Upper lobe of right lung (tissue), 1 donor: ENCODE measurements at regions not wholly inside any gene's neighbourhood (a gene's known extent, or its start where the extent isn't known, plus 50 kb on each side); places are given as distances from the start of the nearest gene placed in this dataset.

ENCODE experiments used
- ATAC-seq: fragments of 200-7000 bp; cut with Tn5 transposase; one replicate; pipeline ENCODE4 v1.9.1; 2020; ENCODE audit warnings: mild to moderate bottlenecking, moderate library complexity
- DNase-seq: peaks from one replicate; pipeline ENCODE4 v3.0.0-alpha.2; 2020
- H3K27ac ChIP-seq: fragments of 200-600 bp; one replicate; pipeline ENCODE4 v1.8.0; 2022
- H3K27me3 ChIP-seq: fragments of 200-600 bp; one replicate; pipeline ENCODE4 v1.8.0; 2022; ENCODE audit warnings: mild to moderate bottlenecking
- H3K36me3 ChIP-seq: fragments of 200-600 bp; one replicate; pipeline ENCODE4 v1.8.0; 2022
- H3K4me1 ChIP-seq: fragments of 200-600 bp; one replicate; pipeline ENCODE4 v1.8.0; 2022
- H3K4me3 ChIP-seq: fragments of 200-600 bp; one replicate; pipeline ENCODE4 v1.8.0; 2022; ENCODE audit warnings: mild to moderate bottlenecking
- H3K9me3 ChIP-seq: fragments of 200-600 bp; one replicate; pipeline ENCODE4 v1.8.0; 2022
- intact Hi-C: fragments of 100-400 bp; cut with DNase I; formaldehyde crosslinking; loops from one replicate; pipeline ENCODE4 v1.11.0; 2022
- TF ChIP-seq, protein P1 (sequence below): fragments of 200-600 bp; IDR thresholded peaks from one replicate; pipeline ENCODE4 v1.8.0; 2022; ENCODE audit warnings: antibody characterized with exemption
- donor health status: DM: no; HTN: yes; CAD: no; lungs with severe emphysema.

DNA sequence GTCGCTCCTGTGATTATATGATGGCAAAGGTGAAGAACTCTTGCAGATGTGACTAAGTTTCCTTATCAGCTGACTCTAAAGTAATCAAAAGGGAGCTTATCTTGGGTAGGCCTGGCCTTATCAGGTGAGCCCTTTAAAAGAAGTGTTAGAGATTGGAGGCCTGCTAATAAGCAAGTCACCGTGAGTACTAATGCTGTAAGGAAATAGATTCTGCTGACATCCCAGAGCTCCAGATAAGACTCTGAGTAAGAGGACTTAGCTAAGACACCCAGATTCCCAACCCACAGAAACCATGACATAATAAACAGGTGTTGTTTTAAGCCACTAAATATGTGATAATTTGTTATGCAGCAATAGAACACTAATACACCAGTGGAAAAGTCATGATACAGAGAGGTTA is 99.9 kb upstream of the FAM20A start:
- Histone ChIP-seq H3K27ac (no peak overlapping the region), H3K36me3 (no peaks in the 10 kb centered on the region), H3K27me3 (no peaks in the 10 kb centered on the region), H3K4me1 (peaks cover 8% of the 10 kb centered on the region), H3K9me3 (no peaks in the 10 kb centered on the region), H3K4me3 (no peak overlapping the region)
- ATAC-seq = no peak
- TF ChIP-seq, protein P1, sequence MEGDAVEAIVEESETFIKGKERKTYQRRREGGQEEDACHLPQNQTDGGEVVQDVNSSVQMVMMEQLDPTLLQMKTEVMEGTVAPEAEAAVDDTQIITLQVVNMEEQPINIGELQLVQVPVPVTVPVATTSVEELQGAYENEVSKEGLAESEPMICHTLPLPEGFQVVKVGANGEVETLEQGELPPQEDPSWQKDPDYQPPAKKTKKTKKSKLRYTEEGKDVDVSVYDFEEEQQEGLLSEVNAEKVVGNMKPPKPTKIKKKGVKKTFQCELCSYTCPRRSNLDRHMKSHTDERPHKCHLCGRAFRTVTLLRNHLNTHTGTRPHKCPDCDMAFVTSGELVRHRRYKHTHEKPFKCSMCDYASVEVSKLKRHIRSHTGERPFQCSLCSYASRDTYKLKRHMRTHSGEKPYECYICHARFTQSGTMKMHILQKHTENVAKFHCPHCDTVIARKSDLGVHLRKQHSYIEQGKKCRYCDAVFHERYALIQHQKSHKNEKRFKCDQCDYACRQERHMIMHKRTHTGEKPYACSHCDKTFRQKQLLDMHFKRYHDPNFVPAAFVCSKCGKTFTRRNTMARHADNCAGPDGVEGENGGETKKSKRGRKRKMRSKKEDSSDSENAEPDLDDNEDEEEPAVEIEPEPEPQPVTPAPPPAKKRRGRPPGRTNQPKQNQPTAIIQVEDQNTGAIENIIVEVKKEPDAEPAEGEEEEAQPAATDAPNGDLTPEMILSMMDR = no peak
- intact Hi-C loops = no loop called here
- no peak for DNase-seq

DNA sequence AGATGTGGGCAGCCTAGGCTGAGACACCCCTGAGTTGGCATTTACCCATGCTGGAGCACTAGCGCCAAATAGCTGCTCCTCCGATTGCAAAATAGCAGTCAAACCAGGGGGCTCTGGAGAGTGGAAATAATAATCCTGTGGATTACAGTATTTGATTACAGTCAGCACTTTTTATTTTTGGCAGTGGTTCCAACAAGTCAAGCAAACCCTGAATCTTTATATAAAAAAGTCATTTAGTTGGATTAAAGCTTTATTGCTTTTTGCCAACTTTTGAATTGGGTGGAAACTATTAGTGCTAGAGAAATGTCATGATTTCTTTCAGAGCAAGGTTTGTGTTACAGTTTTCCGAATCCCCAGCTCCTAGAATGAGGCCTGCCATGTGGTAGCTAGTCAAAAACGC is 99.3 kb upstream of the FAM20A start:
- DNase-seq = no peak
- no peaks in the 10 kb centered on the region for H3K27me3 ChIP-seq
- H3K4me3 ChIP-seq = no peak overlapping the region
- no peaks in the 10 kb centered on the region for H3K9me3 ChIP-seq
- H3K4me1 ChIP-seq = peaks cover 8% of the 10 kb centered on the region
- TF ChIP-seq, protein P1 = no peak
- H3K27ac ChIP-seq = no peak overlapping the region
- intact Hi-C loops = no loop called here
- no peak for ATAC-seq
- H3K36me3 ChIP-seq = no peaks in the 10 kb centered on the region

DNA sequence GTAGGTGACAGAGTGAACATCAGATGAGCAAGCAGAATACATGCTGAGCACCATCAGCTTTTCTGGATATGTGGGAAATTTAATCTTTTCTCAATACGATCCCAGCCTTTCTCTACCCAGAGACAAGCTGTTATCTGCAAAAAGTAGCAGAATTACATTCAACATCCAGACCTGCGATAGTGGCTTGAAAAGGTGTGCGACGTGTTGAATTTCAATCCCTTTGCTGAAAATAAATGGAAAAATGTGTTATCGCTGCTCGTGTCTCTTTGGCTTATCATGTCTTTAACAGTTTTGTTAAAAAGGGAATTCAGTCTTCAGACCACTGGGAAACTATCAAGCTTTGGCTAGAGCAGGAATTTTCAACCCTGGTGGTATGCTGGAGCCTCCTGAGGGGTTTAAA is 98.8 kb upstream of the FAM20A start:
- no peak for DNase-seq
- TF ChIP-seq, protein P1 = no peak
- Histone ChIP-seq H3K4me1 (peaks cover 8% of the 10 kb centered on the region), H3K27me3 (no peaks in the 10 kb centered on the region), H3K9me3 (no peaks in the 10 kb centered on the region), H3K27ac (no peak overlapping the region), H3K4me3 (no peak overlapping the region), H3K36me3 (no peaks in the 10 kb centered on the region)
- ATAC-seq = no peak
- intact Hi-C loops = no loop called here

DNA sequence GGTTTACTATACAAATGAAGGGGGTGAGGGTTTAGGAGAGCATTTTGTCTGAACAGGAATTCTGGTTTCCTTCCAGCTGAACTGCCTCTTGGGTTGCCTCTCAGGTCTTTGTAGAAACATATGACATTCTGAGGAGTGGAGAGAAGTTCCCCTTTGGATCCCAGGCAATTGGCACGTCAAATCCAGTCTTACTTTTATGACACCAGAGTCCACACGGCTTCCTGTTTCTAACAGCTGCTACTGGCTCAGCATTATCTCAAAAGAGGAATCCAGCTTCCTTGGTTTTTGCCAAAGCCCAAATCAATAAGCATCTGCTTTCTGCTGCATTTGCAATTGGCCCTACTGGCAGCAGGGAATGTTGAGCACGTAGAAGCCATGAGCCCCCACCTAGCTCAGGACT is 97.6 kb upstream of the FAM20A start:
- H3K4me3 ChIP-seq = no peak overlapping the region
- H3K4me1 ChIP-seq = peaks cover 8% of the 10 kb centered on the region
- H3K27me3 ChIP-seq = no peaks in the 10 kb centered on the region
- DNase-seq (no peak), ATAC-seq (peak; percentile 75)
- intact Hi-C loops = no loop called here
- H3K36me3 ChIP-seq = no peaks in the 10 kb centered on the region
- no peaks in the 10 kb centered on the region for H3K9me3 ChIP-seq
- TF ChIP-seq, protein P1 = no peak
- H3K27ac ChIP-seq = no peak overlapping the region

DNA sequence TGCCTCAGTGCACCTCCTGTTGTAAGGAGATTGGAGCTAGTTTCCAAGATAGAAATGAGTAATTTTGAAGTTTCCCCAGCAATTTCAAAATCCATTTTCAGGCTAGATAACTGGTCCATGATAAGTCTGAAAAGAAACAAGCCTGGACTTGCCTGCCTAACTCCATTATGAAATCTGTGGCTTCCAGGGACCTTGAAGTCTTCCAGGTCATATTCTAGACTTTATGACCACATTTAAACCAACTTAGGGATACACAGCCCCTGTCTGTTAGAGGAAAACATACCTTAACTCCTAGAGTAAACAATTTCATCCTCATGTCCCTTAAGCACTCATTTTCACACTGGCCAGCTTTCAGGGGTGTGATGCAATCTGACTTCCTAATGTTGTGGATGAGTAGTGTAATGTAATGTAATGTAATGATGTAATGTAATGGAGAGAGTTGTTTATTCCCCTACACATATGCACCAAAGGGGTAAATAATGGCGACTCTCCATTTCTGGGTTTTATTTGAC is 96.7 kb upstream of the FAM20A start:
- no peak for DNase-seq
- Histone ChIP-seq H3K27me3 (no peaks in the 10 kb centered on the region), H3K27ac (no peak overlapping the region), H3K4me3 (no peak overlapping the region), H3K4me1 (peaks cover 8% of the 10 kb centered on the region), H3K36me3 (no peaks in the 10 kb centered on the region), H3K9me3 (no peaks in the 10 kb centered on the region)
- TF ChIP-seq, protein P1 = no peak
- ATAC-seq = peak; percentile 62
- intact Hi-C loops = no loop called here

DNA sequence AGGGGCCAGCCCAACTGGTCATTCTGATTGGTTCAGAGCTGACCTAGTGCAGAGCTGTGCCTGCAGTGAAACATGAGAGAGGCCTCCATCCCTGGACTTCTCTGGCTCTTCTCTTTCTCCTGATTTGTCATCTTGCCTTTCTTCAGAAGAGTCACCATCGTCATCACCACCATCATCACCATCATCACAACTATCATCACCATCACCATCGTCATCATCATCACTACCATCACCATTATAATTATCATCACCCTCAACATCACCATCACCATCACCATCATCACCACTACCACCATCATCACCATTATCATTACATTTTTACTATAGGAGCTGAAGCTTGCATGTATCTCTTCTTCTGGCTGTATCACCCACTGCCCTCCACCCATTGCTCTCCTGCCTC is 94.5 kb upstream of the FAM20A start:
- TF ChIP-seq, protein P1 = no peak
- H3K4me1 ChIP-seq = peaks cover 8% of the 10 kb centered on the region
- H3K4me3 ChIP-seq = no peak overlapping the region
- no peak overlapping the region for H3K27ac ChIP-seq
- ATAC-seq = no peak
- no peaks in the 10 kb centered on the region for H3K27me3 ChIP-seq
- H3K9me3 ChIP-seq = no peaks in the 10 kb centered on the region
- no peaks in the 10 kb centered on the region for H3K36me3 ChIP-seq
- no peak for DNase-seq
- intact Hi-C loops = no loop called here
